ENCODE measurements at regions not wholly inside any gene's neighbourhood (a gene's known extent, or its start where the extent isn't known, plus 50 kb on each side); places are given as distances from the start of the nearest gene placed in this dataset.

DNA sequence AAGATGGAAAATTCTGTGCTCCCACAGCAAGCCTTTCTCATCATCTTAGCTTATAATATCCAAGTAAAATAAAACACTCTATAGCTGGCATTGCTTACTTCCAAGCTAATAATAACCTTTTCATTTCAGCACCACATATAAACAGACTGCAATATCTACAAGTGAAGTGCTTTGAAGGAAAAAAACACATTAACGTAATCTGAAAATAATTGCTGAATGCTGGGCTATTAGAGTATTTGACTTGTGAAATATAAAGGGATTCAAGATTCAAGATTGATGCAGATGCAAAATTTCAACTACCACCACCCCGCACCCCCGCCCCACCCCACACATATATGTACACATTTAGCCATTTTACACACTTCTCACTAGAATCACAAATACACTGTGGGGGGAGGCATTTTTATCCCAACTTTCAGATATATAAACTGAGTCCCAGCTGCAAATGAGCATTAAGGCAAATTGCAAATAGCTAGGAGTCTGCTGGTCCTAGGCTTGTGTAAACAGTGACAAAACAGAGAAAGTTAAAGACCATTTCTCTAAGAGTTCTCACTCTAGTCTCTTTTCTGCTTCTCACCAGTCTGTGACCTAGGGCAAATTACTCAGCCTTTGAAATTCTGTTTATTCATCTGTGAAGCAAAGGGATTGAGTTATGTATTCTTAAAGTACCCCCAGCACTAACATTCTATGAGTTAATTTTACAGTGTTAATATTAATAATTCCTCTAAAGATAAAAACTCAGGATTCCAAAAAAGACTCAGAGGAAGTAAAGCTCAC, 489.4 kb downstream of the PRELID2 start:
- ATAC-seq = no peak

DNA sequence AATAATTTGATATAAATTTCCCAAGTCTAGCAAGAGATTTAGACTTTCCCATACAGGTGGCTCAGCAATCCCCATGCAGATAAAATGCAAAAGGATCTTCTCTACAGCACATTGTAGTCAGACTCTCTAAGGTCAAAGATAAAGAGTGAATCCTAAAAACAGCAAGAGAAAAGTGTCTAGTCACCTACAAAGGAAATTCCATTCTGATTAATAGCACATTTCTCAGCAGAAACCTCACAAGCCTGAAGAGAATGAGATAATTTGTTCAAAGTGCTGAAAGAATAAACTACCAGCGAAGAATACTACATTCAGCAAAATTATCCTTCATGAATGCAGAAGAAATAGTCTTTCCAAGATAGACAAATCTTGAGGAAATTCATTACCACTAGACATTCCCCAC, 493.3 kb downstream of the PRELID2 start:
- ATAC-seq = no peak

GRCh38 chr5:145340099-145340498, 495.0 kb downstream of the PRELID2 start:
- ATAC-seq = no peak

GRCh38 chr5:145324767-145325479, 510.2 kb downstream of the PRELID2 start:
- no peak for ATAC-seq

GRCh38 chr5:145324101-145324500, 511.0 kb downstream of the PRELID2 start:
- no peak for ATAC-seq

- no peak for ATAC-seq
Observed at GRCh38 chr5:145316282-145316681, 518.9 kb downstream of the PRELID2 start.

GRCh38 chr5:145307866-145308382, 527.2 kb downstream of the PRELID2 start:
- ATAC-seq = no peak

DNA sequence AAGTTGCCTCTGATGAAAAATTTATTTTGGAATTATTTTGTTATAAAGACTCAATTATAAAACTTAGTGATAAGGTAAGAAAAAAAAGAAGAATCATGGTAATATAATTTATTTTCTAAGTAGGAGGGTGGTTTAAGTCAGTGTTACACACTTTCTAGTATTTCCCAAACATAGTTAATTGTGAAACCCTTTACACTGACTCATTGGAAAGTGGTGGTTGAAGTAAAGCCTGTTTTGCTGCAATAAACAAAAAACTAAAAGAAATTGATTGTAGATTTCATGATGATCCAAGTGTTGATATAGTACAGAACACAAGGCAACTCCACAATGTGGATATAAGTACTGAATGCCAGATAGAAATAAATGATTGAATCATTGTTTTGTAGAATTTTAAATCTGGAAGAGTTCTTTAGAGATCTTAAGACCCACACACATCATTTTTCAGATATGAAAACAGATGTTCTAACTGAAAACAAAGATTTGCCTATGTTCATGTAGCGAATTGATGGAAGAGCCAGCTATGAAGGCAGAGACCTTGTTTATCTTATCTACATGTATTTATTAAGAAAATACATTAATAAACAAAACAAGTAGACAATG, 539.8 kb downstream of the PRELID2 start:
- ATAC-seq = no peak

DNA sequence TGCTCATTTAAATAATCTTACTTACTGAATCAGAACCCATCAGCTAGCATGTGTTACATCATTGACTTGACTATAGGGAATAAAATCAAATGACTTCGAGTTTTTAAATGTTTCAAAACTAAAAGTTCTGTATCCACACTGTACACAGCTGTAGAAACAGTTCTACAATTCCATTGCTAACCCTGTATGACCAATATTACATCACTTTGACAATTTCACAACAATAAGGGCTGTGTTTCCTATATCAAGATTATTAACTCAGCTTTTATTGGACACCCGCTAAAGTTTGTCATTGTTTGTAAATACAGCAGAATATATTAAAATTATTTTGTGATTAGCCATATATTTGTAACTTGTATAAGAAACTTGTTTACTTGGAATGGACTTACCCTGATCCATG, 540.8 kb downstream of the PRELID2 start:
- ATAC-seq = no peak

DNA sequence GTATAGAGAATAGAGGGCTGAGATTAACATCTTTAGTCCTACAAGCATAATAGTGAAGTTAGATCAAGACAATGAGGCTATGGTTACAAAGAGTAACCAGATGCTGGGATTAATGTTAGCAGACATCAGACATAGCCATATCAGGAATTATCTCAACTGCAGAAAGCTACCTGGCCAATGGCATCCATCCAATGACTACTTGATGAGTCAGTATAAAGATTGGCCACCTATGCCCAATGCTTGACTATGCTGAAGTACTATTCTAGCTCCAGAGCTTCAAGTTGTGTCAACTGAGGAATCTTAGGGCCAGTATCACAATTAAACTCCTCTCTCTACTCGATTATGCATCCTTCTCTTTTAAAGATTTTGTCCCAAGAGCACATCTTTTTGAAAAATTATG, 541.4 kb downstream of the PRELID2 start:
- ATAC-seq = no peak

- no peak for ATAC-seq
Observed at GRCh38 chr5:145292278-145292677, 542.9 kb downstream of the PRELID2 start.

DNA sequence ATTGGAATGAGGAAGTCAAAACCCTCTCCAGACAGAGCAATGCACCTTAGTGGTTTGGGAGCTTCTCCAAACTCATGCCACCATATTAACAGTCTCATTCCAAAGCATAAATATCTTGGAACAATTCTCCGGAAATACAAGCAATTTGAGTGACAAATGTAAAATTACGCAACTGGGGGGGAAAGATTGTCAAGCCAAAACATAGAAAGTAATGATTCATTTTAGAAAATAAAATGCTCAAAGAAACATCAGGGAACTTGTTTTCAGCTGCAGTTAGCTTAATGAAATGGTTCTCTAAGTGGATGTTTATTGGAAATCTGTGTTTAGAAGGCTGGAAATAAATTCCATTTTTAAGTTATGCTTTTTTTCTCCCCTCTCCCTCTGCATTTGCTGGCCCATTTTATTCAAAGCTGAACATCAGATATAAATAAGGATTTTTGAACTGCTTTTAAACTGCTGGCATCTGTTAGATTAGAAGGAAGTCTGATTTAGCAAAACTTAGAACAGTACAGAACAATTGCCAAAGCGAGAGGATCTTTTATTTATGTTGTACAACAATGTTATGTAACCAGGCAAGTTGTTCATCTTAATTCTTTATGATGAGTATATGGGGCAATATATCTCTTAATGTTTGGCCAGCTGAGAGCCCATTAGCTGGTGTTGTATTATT, 551.9 kb downstream of the PRELID2 start:
- ATAC-seq = no peak

DNA sequence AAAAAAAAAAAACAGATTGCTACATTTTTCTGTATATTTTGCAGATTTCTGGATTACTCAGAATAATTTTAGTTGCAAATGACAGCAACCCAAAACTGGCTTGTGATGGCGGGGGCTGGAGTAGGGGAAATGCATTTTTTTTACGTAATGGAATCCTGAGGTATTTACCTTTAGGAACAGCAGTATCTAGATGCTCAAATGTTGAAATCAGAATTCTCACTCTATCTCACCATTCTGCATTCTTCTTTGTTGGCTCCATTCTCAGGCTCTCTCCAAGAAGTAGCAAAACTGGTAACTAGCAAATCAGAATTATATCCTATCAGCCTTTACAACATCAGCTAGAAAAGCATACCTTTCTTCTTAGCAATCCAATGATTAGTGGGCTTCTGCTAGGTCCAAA, 554.3 kb downstream of the PRELID2 start:
- ATAC-seq = no peak

- no peak for ATAC-seq
Observed at GRCh38 chr5:145280214-145280613, 554.9 kb downstream of the PRELID2 start.

- no peak for ATAC-seq
Observed at GRCh38 chr5:145260670-145261069, 574.5 kb downstream of the PRELID2 start.

DNA sequence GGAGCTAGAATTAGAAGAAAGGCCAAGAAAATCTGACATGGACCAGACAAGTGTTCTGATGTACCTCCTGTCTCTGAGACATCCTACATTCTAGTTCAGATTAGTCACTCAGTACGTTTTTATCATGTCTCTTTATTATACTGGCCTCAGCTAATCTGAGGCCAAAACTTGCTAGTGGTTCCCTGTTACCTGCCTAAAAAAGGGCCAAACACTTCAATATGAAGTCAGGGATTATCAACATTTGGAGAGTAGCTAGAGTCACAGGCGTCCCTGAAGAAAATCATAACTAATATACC, 587.4 kb downstream of the PRELID2 start:
- ATAC-seq = no peak

DNA sequence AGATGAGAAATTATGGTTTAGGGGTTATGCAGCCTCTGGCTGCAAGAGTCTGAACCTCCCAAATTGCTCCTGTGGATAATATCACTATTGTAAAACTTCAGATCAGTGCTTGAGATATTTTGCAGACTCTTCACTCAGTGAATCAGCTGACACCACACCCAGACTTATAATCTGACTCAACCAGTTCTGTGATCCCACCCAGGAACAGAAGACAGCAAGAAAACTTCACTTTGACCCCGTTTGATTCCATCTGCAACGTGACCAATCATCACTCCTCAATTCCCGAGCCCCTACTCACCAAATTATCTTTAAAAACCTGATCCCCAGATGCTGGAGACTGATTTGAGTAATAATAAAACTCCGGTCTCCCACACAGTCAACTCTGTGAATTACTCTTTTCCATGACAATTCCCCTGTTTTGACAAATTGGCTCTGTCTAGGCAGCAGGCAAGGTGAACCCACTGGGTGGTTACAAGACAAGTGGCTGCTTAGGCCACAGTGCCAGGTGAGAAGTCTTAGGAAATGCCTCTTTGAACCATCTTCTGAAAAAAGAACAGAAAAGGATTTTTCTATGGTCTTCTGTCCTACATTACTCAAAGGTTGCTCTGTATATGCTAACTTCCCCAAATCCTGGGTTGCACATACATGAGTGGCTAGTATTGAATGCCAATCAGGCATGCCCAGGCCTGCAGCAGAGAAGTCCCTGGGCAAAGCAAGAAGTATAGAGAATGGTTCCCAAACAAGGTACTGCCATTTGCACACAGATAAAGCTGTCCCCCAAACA, 588.0 kb downstream of the PRELID2 start:
- no peak for ATAC-seq

- ATAC-seq = no peak
Observed at GRCh38 chr5:145246379-145246778, 588.8 kb downstream of the PRELID2 start.

DNA sequence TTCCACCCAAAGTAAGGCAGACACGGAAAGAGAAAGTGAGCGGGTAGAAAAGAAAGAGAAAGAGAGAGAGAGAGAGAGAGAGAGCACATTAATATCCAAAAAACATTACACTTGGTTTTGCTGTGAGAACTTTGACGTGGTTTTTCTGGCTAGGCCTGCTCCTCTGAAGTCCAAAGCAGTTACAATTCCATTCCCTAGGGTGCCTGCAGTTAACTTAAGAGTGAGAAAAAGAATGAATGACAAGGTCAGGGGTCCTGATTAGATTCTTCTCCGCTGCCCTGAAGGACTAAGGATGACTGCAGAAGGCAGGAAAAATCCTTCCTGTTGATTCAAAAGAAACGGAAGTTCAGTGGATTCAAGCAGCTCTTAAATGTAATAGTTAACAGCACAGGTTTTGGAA, 589.8 kb downstream of the PRELID2 start:
- no peak for ATAC-seq

GRCh38 chr5:145244788-145245187, 590.4 kb downstream of the PRELID2 start:
- no peak for ATAC-seq

DNA sequence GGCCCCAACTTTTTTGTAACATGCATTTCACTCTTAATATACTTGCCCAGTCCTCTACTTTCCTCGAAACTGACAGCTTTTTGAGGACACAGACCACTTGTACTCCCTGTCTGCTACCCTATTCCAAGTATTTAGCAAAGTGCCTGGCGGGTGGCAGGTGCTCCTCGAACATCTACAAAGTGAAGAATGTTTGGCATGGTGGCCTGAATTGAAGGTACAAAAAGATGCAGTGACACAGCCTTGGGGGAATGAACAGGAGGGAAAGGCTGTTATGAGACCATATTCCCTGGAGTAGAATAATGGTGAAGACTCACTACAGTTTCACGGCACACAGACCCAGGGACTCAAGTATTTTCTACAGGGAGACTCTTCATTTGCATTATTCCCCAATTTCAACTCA, 590.9 kb downstream of the PRELID2 start:
- ATAC-seq = no peak

- no peak for ATAC-seq
Observed at GRCh38 chr5:145243016-145243415, 592.1 kb downstream of the PRELID2 start.

- no peak for ATAC-seq
Observed at GRCh38 chr5:145242551-145242950, 592.6 kb downstream of the PRELID2 start.
